ENCODE measurements at regions not wholly inside any gene's neighbourhood (a gene's known extent, or its start where the extent isn't known, plus 50 kb on each side); places are given as distances from the start of the nearest gene placed in this dataset.

GRCh38 chrX:136936183-136936549 lies 55.6 kb upstream of the RBMX start:
- no peak for TF ChIP-seq CTCF (IDR thresholded peaks at IDR 0.05; ENCODE audit: borderline replicate concordance, extremely low read depth, low read length, poor library complexity, severe bottlenecking)
- TF ChIP-seq EZH2 (IDR thresholded peaks at IDR 0.05; ENCODE audit: borderline replicate concordance, low read depth, low read length, severe bottlenecking), result no peak
